ENCODE measurements at regions not wholly inside any gene's neighbourhood (a gene's known extent, or its start where the extent isn't known, plus 50 kb on each side); places are given as distances from the start of the nearest gene placed in this dataset.
"Not testable (repeated sequence)": the region's sequence is repeated elsewhere in the genome, so short reads cannot be mapped to it uniquely, and the experiment has no call there.

DNA sequence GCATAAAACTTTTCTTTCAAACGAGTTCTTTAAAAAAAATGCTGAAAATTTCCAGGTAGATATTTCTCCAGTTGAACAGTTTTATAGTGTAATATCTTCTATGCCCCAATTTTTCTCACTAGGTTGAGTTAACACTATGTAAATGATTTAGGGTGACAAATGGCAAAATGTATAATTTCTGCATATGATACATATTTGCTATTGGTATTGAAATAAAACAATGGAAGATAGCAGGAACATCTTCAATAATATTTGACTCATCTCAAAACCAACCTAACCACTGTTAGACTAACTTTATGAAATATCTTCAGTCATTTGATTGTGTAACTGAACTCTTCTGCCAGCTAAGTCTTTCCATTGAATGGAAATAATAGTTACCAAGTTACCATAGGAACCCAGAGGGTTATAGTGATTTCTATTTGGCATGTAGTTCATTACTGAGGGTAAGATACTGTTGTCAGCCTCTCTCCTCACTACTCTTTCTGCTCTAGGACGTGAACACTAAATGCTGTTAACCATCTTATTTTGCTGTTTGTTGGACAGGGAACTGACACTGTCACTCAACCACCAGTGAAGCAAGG lies 824.7 kb upstream of the NECTIN3 start:
- no peak for DNase-seq

DNA sequence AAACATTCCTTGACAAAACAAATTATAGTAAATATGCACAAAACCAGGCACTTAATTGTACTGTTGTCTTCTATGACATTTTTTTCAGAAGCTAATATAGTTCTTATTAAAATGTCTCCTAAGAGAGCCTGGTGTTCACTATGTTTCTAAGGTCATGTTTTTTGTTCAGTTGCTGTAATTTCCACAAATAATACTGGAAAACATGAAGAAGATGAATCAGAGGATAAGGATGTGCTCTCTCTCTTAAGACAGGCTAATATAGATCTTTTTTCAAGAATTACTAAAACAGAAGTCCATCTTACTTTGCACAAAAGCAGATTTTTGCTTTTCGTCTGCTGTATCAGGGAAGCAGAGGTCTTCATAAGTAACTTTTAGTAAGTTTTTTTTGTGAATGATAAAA lies 823.0 kb upstream of the NECTIN3 start:
- DNase-seq = no peak

DNA sequence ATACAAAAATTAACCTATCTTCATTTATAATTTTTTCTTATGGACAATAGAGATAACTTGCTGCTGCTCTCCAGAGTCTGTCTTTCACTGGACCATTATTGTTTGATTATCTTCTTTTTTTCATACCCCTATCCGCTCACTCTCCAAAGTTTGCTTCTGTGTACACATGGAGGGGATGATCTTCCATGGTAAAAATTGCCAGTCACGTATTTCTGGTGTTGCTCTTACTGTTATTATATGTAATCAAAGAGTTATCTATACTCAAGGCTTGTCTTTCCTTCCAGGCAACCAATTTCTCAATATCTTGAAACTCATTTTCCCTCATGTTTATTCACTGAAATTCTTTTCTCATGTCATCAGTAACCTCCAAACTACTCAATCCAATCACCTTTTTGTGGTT lies 817.8 kb upstream of the NECTIN3 start:
- no peak for DNase-seq

DNA sequence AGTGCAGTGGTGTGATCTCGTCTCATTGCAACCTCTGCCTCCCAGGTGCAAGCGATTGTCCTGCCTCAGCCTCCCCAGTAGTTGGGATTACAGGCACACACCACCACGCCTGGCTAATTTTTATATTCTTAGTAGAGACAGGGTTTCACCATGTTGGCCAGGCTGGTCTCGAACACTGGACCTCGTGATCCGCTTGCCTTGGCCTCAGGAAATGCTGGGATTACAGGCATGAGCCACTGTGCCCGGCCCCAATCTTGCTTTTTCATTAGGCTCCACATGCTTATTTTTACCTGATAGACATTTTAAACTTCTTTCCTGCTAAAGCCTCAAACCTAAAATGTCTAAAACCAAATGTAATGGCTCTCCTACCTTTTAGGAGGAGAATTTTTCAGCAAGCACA lies 817.0 kb upstream of the NECTIN3 start:
- DNase-seq = no peak

DNA sequence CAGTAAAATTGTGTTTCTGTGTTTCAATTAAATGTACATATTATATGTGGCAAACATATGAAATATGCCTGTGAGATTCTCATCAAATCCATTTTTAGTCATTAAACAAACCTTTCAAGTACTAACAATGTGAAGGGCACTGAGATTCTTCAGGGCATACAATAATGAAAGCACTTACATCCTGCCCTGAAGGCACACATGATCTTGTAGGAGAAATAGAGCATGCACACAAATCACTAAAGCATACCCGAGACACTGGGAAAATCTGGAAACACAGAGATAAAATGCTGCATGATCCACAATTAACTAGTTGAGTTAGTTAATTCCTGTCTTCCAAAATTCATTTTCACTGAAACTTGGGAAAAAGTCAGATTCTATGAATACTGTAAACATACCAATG lies 810.5 kb upstream of the NECTIN3 start:
- no peak for DNase-seq

DNA sequence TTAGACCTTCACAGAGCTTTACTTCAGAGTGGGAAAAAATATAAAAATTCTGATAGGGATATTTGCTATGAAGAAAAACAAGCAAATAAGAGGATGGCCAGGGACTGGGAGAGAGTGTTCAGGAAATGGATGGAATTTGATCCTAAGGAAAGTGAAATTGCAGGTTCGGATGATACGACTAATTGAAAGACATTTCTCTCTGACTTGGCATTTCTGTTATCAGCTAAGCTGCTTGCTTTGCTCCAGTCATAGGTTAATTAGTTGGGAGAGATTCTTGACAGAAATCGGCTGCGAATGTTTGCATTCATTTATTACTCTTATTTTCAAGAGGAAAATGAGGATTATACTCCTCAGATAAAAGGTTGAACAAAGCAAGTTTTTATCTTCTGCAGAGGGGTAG lies 808.7 kb upstream of the NECTIN3 start:
- DNase-seq = no peak

DNA sequence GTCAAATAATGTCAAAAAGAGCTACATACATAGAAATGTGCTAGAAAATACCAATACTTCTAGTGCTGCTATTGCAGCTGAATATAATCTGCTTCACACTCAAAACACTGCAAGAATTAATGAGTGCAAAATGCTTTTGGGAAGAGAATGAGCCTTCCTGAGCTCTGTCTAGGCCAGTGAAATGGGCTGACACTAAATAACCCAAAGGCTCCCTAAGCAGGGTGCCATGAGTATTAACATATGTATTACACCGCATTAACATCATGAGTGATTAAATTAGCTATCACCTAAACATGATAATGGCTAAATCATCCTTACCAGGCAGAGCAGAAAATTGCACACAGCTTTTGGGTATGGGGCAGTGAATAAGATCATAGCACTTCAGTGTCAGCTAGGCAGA lies 806.3 kb upstream of the NECTIN3 start:
- DNase-seq = no peak

DNA sequence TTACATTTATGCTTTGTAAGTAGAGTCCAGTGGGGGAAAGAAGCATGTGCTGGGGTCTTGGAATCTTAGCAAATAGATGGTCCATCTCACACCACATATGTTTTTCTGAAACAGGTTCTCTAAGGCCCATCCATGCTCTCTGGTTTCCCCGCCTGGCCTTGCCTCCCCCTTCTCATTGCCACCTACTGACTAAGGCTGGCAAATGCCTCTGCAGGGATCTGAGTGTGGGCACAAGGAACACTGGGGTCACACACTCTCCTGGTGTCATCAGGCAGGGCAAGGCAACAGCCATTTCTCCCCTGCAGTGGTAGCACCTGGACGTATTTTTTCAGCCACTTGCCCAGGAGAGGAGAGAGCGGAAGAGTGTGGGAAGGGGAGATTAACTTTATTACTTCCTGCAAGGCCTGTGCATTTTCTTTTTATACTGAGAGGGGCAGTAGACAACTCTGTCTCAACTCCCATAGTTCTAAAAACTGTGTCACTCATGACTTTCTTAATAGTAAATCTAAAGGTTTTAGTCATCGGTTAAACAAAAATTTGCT lies 804.2 kb upstream of the NECTIN3 start:
- no peak for DNase-seq

DNA sequence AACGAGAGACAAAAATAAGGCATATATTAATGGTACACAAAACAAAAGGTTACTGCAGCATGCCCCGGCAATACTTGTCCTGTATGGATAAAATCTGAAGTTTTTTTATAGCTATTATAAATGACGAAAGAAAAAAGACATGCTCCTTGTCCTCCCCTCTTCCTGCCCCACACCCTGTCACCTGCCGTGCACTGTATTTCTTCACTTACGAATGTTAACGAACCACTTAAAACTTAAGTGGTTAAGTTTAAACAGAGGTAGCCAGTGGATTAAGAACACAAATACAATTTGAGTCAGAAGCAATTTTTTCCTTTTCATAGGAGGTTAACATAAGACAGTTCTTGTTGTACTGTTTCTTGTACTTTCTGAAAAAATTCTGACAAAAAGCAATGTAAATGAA lies 799.1 kb upstream of the NECTIN3 start:
- no peak for DNase-seq

DNA sequence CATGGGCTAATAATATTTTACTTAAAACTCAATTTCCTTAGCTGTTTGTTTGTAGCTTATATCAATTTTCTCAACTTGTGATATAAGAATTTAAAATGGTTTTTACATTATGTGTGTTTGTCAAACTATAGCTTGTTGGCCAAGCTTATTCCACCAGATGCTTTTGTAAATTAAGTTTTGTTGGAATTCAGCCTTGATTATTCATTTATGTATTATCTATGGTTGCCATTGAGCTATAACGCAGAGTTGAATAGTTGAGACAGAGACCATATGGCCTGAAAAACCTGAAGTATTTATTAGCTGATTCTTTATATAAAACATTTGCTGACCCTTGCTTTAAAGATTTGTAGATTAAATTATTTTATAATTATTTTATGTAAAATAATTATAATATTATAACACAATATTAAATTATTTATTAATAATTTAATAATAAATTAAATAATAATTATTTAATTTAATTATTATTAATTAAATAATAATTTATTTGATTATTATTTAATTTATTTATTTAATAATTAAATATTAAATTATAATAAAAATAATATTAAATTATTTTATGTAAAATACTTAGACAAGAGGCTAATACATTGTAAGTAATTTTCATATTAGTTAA lies 779.6 kb upstream of the NECTIN3 start:
- no peak for DNase-seq

DNA sequence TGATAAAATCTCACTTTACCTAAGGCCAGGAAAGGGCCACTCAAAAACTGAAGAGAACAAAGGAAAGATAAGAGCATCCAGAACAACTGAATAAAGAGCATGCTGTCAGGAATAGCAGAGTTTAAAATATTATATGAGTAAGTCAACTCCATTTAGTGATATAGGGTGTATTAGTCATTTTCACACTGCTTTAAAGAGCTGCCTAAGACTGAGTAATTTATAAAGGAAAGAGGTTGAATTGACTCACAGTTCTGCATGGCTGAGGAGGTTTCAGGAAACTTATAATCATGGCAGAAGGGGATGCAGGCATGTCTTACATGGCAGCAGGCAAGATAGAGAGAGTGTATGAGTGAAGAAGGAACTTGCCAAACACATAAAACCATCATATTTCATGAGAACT lies 778.0 kb upstream of the NECTIN3 start:
- DNase-seq = no peak

DNA sequence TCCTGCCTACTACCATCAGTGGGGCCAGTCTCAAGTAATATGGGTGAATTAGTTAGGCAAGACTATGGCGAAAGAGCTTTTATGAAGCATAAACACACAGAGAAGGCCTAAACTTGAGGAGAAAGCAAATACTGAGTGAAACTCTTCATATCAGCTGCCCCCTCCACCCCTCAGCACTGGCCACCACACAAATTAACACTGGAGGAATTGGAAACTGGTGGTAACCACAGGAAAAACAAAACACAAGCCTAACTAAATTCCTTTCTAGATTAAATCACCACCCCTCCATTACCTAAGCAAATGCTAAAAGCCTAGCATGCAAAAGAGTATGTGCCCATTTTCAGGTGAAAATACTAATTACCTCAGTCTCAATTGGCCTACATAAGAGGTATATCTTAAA lies 774.7 kb upstream of the NECTIN3 start:
- no peak for DNase-seq

DNA sequence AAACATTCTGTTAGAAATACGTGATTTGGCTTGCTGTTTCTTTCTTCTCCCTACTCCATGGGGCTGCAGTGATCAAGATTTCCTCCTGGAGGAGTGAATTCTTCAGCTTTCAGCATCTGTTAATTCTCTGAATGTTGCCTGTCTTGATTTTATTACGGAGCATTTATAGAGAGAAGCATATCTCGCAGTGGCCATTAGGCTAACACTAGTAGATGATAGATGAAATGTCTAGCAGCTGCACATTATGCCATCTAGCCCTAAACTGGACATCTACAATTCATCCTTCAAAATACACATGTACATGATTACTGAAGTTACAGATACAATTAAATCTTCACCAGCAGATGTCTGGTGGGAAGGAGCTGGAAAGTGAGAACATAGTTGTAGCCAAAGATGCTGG lies 769.8 kb upstream of the NECTIN3 start:
- no peak for DNase-seq

DNA sequence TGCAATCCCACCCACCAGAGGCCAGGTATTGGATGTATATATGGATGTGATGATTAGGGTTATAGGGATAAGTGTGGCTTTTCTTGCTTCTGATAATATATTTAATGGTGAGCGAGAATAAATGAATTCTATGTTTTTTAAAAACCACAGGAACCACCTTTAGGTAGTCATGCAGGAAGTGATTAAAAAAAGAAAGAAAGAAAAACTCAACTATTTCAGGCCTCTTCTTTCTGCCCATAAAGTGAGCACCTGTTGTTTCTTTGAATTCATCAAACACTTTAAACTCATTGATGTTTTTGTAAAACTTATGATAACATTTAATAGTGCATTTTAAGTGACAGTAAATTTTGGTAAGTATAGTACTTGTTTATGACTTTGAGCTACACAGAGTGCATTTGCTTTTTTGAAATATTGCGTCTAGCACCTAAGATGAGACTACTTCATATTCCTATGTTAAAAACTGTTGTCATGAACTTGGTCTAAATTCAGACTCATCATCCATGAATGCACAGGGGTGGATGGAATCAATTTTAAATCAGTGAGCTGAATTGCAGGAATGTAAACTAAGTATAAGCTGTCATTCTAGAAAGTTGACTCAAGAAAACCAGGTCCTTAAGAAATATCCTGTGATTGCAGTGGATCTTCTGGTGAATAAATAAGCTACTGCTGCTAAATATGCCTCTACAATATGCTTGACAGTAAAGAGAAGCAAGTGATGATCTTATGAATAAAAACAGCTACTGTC lies 764.4 kb upstream of the NECTIN3 start:
- no peak for DNase-seq

DNA sequence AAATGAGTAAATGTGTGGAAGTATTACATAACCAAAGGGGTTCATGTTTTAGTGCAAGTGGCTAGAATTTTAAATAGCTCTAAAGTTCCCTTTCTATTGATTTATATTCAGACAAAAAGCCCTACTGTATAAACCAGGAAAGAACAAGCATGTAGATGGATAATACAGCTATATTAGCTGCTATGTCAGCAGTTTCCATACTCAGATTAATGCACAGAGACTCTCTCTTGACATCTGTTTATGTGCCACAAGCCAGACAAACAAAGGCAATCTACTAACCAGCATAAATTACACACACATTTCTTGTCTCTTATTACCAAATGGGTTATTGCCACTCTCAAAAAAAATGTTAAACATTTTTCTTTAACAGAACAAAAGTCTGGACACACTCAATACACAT lies 760.1 kb upstream of the NECTIN3 start:
- DNase-seq = no peak

DNA sequence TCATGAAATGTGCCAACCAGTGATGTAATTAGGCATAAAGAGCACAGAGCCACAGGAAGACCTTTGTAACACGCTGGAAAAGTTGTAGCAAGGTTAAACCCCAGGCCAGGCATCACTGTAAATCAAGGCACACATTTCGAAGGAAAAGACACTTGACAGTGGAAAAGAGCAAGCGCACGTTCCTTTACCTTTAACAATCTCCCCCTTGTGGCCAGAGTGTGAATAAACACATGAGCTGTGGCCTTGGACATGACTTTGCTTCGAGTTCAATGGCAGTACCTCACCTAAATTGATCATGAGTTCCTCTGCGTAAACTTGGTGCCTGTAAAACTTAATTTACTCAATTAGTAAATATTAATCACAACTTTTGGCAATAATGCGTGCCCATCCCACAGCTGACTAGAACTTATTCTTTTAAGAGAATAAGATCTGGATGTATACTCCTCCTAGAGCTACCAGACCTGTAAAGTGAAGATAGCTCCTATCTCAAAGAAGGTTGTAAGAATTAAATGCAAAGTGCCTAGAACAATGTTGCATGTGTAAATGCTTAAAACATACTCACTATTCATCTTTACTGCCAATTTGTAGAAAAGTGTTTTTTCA lies 757.0 kb upstream of the NECTIN3 start:
- peak; percentile 21 to 77 for DNase-seq

DNA sequence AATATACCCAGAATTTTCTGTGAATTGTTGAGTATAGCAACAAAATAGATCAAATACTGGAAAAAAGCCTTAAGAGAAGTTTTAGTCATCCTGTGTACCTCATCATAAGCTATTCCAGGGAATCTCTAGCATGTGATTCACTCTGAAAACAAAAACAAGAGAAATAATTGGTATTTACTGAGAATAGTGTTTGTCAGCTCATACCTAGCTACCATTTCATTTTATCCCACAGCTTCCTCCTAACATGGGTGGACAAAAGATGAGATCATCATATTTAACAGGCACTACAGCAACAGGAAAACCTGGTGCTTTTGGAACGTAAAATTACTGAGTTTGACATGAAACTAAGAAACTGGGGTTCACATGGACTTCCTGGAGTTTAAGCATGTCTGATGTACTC lies 753.5 kb upstream of the NECTIN3 start:
- no peak for DNase-seq

DNA sequence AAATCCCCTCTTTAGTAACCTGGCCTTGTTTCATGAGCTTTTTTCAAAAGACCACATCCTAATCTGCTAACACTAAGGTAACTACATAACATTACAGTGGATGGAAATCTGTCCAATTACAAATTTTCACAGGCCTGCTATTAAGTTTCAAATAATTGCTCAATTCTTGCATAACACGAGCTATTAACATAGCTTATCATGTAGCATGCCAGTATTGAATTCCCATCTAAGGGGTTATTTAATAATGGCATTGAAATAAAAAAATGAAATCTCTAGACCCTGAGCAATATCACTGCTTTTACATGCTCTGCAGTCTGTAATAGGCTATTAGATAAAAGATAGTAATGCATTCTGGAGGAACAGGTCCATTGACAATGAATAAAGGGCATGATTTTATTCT lies 748.3 kb upstream of the NECTIN3 start:
- no peak for DNase-seq

DNA sequence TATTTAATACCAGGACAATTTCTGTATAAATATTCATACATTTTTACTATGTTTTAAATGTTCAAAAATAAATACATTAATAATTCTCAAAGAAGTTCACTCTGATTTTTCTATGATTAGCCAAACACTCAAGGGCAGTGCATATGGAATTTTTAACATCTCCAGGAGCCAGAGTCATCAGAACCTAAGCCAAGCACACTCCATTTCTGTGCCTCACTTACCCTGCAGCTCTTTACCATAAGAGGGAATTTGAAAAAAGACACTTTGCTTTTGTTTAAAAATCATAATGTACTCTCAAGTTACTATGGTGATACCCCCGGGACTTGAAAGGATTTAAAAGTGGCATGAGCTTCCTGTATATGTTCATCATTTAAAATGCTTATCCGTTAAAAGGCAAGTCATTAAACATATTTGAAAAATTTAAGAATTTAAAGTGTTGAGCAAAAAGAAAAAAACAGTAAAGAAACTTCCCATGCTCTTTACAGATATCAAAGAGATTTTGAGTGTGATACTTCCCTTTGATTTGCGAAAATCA lies 747.4 kb upstream of the NECTIN3 start:
- no peak for DNase-seq

DNA sequence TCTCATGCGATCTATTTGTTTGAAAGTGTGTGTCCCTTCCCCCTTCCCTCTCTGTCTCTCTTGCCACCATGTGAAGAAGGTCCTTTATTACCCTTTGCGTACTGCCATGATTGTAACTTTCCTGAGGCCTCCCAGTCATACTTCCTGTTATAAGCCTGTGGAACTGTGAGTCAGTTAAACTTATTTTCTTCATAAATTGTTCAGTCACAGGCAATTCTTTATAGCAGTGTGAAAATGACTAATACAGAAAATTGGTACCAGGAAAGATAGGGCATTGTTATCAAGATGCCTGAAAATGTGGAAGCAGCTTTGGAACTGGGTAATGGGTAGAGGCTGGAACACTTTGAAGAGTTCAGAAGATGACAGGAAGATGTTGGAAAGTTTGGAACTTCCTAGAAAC lies 743.7 kb upstream of the NECTIN3 start:
- no peak for DNase-seq

DNA sequence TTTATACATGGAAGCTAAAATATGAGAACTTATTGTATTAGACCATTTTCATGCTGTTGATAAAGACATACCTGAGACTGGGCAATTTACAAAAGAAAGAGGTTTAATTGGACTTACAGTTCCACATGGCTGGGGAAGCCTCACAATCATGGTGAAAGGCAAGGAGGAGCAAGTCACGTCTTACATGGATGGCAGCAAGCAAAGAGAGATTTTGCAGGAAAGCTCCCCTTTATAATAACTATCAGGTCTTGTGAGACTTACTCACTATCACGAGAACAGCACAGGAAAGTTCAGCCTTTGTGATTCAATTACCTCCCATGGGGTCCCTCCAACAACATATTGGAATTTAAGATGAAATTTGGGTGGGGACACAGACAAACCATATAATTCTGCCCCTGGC lies 740.1 kb upstream of the NECTIN3 start:
- not testable (repeated sequence) for DNase-seq

DNA sequence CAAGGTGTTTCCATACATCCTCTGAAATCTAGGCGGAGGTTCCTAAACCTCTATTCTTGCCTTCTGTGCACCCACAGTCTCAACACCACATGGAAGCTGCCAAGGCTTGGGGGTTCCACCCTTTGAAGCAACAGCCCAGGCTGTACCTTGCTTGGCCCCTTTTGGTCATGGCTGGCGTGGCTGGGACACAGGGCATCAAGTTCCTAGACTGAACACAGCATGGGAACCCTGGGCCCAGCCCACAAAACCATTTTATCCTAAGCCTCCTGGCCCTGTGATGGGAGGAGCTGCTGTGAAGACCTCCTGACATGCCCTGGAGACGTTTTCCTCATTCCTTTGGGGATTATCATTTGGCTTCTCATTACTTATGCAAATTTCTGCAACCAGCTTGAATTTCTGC lies 739.0 kb upstream of the NECTIN3 start:
- DNase-seq = no peak

DNA sequence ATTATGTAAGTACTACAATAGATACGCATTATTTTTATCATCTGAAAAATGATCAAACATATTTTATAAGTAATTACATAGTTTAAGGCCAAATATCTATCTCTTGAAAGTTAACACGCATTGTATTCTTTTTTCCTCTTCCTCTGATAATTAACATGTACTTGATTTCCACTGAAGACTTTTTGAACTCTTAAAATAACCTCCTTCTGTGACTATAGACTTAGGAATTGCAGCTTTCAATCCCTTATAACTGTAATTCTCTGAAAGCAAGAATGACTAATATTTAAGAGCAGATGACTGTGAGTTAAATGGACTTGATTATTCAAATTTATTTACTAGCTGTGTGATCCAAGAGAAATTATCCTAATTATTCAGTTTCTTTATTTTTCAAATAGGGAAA lies 730.6 kb upstream of the NECTIN3 start:
- no peak for DNase-seq

DNA sequence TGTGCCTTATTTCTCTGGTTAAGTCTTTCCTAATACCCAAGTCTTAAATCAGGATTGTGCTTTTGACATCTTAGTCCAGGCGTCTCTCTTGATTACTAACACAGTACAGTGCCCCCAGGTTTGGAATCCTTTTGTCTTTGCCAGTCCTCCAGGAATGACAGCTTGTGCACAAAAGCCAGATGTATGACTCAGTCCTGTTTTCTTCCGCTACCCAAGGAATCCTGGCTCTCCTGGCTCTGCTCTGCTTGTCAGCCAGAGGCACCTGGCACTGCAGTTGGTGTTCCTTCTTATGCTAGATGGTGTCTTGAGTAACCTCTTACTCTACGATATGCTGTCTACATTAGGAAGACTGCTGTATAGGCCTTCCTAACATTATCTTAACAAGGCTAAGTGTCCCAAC lies 728.2 kb upstream of the NECTIN3 start:
- no peak for DNase-seq
